GM21717 (cell line): ENCODE measurements at regions not wholly inside any gene's neighbourhood (a gene's known extent, or its start where the extent isn't known, plus 50 kb on each side); places are given as distances from the start of the nearest gene placed in this dataset.
A peak's percentile ranks its signal among the peaks of the same experiment; 100 is the strongest.
"Not testable (repeated sequence)": the region's sequence is repeated elsewhere in the genome, so short reads cannot be mapped to it uniquely, and the experiment has no call there.

Experiments used
- ATAC-seq: cut with Tn5 transposase; IDR thresholded peaks from one replicate; pipeline ENCODE4 v1.9.1; 2021; ENCODE audit warnings: mild to moderate bottlenecking, moderate library complexity; ENCODE audit not compliant: unreplicated experiment

GRCh38 chr5:143593723-143594122 lies 190.2 kb upstream of the NR3C1 start:
- ATAC-seq: no peak

DNA sequence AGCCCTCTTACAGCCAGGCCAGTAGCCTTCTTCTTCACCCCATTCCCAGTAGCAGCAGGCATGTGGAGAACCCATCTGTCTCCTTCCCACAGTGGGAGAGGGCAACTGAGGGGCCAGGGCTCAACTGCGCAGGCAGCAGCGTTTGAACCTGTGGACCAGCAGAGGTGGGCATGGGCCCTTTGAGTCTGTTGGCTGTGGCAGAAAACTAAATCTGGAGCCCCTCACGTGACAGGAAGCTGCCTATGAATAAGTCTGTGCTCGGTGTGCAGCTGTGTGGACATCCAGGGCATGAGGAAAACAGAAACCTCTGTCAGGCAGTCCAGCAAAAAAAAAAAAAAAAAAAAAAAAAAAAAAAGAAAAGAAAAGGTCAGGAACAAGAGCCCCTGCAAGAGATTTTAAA lies 189.2 kb upstream of the NR3C1 start:
- ATAC-seq: peak; percentile 79

GRCh38 chr5:143588933-143589662 lies 185.6 kb upstream of the NR3C1 start:
- no peak for ATAC-seq

GRCh38 chr5:143588121-143588520 lies 184.6 kb upstream of the NR3C1 start:
- ATAC-seq: not testable (repeated sequence)

- no peak for ATAC-seq
Measured at GRCh38 chr5:143586781-143587362, 183.4 kb upstream of the NR3C1 start.

- no peak for ATAC-seq
Measured at GRCh38 chr5:143585970-143586369, 182.5 kb upstream of the NR3C1 start.

- ATAC-seq: no peak
Measured at GRCh38 chr5:143583409-143583808, 179.9 kb upstream of the NR3C1 start.

DNA sequence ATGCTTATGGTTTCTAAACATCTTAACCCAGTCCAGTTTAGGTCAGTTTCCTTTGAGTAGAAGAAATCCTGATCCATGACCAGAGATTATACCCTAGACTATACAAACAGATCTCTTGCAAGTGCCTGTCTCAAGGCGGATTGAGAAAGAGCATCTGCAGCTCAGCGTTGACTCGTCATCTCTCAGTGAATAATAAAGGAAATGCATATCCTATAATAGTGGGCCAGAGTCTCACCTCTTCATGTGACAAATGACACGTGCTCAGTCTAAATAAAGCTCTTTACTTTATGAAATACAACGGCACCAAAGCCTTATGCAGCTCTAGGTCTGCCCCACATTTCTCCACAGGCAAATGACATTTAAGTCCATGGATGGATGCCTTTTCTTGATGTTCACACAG lies 179.4 kb upstream of the NR3C1 start:
- no peak for ATAC-seq

DNA sequence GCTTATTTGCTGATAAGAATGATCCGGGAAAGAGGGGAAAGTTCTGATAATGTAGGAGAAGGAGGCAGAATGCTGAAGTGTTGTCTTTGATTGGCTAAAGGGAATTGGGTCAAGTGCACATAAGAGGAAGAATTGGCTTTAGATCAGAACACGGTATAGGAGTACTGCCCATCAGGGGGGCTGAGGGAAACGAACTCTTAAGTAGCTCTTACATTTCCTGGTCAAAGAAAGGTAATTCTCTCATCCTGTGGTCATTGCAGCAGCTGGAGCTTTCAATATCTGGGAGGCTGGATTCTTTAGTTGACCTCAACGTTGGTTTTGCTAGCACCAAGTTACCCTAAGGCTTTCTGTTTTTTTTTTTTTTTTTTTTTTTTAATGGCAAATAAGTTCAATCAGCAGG lies 178.7 kb upstream of the NR3C1 start:
- no peak for ATAC-seq

DNA sequence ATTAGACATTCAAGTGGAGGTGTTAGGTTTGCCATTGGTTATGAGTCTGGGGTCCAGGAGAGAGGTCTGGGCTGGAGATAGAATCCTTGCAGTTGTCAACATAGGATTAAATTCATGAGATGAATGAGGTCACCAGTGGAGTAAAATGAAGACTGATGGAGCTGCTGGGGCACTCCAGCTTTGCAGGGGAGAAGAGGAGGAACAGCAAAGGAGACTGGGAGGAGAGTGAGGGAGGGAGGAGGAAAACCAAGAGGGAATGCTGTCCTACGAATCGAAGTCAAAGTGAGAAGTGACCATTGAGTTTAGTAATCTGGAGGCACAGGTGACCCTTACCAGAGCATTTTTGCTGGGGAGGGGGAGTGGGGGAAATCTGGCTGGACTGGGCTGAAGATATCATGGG lies 178.2 kb upstream of the NR3C1 start:
- no peak for ATAC-seq

DNA sequence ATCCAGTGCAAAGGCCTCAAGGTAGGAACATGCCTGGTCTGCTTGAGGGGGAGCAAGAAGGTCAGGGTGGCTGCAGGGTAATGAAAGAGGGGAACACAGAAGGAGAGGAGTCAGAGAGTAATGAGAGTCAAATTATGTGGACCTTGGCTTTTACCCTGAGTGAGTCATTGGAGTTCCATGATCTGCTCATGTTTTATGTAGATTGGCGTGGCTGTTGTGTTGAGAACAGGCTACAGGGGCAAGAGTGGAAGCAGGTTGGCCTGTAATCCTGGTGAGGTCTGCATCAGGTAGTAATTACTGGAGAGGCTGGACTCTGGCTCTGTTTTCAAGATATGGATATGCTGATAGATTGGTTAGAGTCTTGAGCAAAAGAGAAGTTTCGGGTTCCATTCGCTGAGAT lies 177.7 kb upstream of the NR3C1 start:
- ATAC-seq: no peak

GRCh38 chr5:143576711-143577484 lies 173.4 kb upstream of the NR3C1 start:
- no peak for ATAC-seq

DNA sequence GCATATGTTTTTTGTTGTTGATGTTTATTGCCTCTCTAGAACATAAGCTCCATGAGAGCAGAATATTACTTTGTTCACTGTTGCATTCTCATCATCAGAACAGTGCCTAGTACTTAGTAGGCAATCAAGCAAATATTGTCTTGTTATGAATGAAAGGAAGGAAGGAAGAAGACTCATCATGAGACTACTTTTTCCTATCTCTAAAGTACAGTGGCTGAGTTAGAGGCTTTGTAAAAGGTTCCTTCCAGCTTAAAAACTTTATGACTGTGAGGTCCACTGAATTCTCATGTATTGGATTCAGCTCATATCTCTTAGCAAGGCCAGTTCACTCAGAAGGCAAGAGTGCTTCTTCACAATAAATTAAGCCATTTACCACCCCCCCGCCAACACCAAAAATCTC lies 171.8 kb upstream of the NR3C1 start:
- ATAC-seq: no peak

GRCh38 chr5:143574236-143574635 lies 170.8 kb upstream of the NR3C1 start:
- no peak for ATAC-seq

DNA sequence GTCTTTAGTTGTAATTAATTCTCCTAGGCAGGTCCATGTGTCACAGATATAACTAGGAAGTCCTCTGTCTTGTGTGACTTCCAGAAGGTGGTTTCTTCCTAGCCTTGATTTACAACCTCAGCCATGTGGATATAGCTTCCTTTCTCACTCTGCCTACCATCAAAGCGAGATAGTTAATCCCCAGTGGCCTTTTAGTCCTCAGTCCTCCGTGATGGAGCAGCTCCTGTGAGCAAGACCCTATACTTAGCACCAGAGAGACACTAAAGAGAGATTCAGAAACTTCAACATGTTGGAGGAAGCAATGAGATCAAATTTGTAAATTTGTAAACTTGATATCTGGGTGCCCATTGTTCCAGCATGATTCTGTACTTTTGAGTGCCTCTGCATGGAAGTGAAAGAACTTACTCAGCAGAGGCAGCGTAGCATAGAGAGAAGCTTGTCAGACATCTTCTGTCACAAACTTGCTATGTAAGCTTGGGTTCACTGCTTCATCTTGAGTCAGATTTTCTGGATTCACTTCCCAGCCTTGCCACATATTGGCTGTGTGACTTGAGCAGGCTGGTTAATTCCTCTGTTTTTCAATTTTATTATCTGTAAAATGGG lies 170.2 kb upstream of the NR3C1 start:
- peak; percentile 71 for ATAC-seq

DNA sequence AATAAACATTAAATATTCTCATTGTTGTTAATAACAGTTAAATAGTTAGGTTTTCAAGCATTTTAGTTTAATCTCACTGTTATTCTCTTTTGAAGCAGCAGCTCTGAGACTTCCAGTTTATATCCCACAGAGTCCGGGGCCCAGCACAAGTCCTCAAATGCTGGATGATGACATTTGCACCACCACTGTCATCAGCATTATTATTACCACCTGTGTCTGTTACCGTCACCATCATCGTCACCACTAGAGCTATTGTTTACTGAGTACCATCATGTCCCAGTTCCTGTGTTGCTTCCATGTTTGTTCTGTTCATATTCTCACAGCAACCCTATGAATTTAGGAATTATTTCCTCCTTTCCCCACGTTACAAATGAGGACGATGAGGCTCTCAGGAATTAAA lies 169.2 kb upstream of the NR3C1 start:
- ATAC-seq: no peak

- no peak for ATAC-seq
Measured at GRCh38 chr5:143571642-143572624, 168.4 kb upstream of the NR3C1 start.

GRCh38 chr5:143570989-143571388 lies 167.5 kb upstream of the NR3C1 start:
- ATAC-seq: no peak

DNA sequence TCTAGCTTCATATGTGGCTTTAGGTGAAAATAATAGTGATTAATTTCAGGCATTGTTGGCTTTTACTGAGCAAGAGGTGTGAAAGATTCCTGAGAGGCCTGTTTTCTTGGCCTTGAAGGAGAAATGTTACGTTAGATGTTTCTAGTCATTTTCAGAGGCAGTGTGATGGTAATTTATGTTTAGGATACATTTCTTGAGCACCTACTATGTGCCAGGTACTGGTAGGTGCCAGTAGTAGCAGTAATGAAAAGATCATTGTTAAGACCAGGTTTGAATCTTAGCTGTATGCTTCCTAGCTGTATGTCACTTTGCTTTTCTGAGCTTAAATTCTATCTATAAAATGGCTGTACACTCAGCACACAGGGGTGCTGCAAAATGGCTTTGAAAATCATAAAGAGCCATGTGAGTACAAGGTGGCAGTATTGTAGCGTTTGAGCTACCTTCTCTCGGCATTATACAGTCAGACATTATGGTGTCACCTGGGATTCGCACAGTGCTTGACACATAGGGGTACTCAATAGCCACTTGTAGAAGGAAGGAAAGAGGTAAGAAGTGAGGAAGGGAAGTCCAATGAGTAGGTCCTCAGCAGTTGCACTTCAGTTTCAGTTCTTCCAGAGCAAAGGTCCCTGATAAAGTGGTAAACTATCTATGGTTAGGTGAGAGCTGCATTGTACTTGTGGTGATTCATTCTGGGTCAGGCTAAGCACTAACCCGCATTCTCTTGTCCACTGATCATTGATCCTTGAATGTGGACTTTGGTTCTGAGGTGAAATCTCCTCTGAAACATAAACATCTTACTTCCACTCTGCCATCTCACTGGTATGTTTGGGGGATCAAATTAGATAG lies 166.5 kb upstream of the NR3C1 start:
- ATAC-seq: no peak
